Esophagus squamous epithelium (tissue), 5 donors: ENCODE measurements at regions not wholly inside any gene's neighbourhood (a gene's known extent, or its start where the extent isn't known, plus 50 kb on each side); places are given as distances from the start of the nearest gene placed in this dataset.

Source experiments
- DNase-seq: peaks from one replicate; lab custom pipeline; 2025; lab: John Stamatoyannopoulos, UW
- H3K27ac ChIP-seq, 4 donors: fragments of 200-600 bp; sonication (generic); one replicate each; pipeline ENCODE4 v1.5.1; 2016 to 2019; ENCODE audit warnings: mild to moderate bottlenecking in 1 of 4
- H3K27me3 ChIP-seq, 4 donors: fragments of 200-600 bp; sonication (generic); 1 replicate in 3 of 4; 2 replicates in 1 of 4; pipeline versions ENCODE4 v1.5.1 to v1.6.0; 2017 to 2021; ENCODE audit warnings: antibody characterized with exemption in 1 of 4
- H3K36me3 ChIP-seq, 3 donors: fragments of 200-600 bp; sonication (generic); one replicate each; pipeline ENCODE4 v1.5.1; 2016 to 2019
- H3K4me1 ChIP-seq, 3 donors: fragments of 200-600 bp; sonication (generic); one replicate each; pipeline ENCODE4 v1.5.1; 2017 to 2019
- H3K4me3 ChIP-seq, 4 donors: fragments of 200-600 bp; sonication (generic); 1 replicate in 3 of 4; 2 replicates in 1 of 4; pipeline ENCODE4 v1.5.1; 2016 to 2019; ENCODE audit warnings: mild to moderate bottlenecking in 2 of 4, moderate library complexity in 1 of 4
- H3K9me3 ChIP-seq, 3 donors: fragments of 200-600 bp; sonication (generic); one replicate each; pipeline ENCODE4 v1.5.1; 2016 to 2019
- CTCF ChIP-seq, 6 experiments: fragments of 450-650 bp in 4 of 6; fragments of 200-600 bp in 2 of 6; sonication (generic) in 2 of 6; IDR thresholded peaks; one replicate each; pipeline ENCODE4 v1.5.1; 2016 to 2019; ENCODE audit warnings: antibody characterized with exemption in 6 of 6, mild to moderate bottlenecking in 4 of 6, moderate library complexity in 4 of 6
- POLR2A ChIP-seq, 4 donors: fragments of 450-650 bp; IDR thresholded peaks; one replicate each; pipeline ENCODE4 v1.6.1; 2017; ENCODE audit warnings: antibody characterized with exemption in 4 of 4, mild to moderate bottlenecking in 4 of 4, moderate library complexity in 3 of 4
- WGBS, 2 donors: methylation state at CpG; one replicate each; pipeline ENCODE4 v1.1.5; 2018; 5-methylcytosine and 5-hydroxymethylcytosine counted together
- intact Hi-C: fragments of 100-400 bp; cut with DNase I; formaldehyde crosslinking; loops from one replicate; pipeline ENCODE4 v1.15.0; 2022
- small RNA-seq, 4 donors: library from RNA; depleted of rRNA; stranded (forward); fragments of <200 nt; gene quantifications; one replicate each; pipeline ENCODE3, GENCODE V24; 2016
- donor health status: DM: yes; HTN: yes; CAD: no.

- DNase-seq: no peak
- TF ChIP-seq POLR2A (IDR thresholded peaks at IDR 0.05) (no peak), CTCF (IDR thresholded peaks at IDR 0.05) (no peak)
Measured at GRCh38 chr2:14569294-14569693, 63.2 kb upstream of the LRATD1 start.

GRCh38 chr2:14572633-14573032 is 59.9 kb upstream of the LRATD1 start:
- Histone ChIP-seq H3K9me3 (no peaks in the 10 kb centered on the region), H3K4me3 (no peak overlapping the region), H3K27ac (no peak overlapping the region), H3K4me1 (peaks cover 0 to 6% (median 3%) of the 10 kb centered on the region in 3 donors), H3K36me3 (no peaks in the 10 kb centered on the region), H3K27me3 (no peaks in the 10 kb centered on the region)
- intact Hi-C loops: no loop called here
- 33 to 83% methylated on average over 2 of the region's 2 CpGs for WGBS, 2 donors
- TF ChIP-seq POLR2A (IDR thresholded peaks at IDR 0.05) (no peak), CTCF (IDR thresholded peaks at IDR 0.05) (no peak)
- DNase-seq: no peak

More at GRCh38 chr2:14569294-14569693, 63.2 kb upstream of the LRATD1 start:
- H3K36me3 ChIP-seq: no peaks in the 10 kb centered on the region
- H3K27me3 ChIP-seq: no peaks in the 10 kb centered on the region
- no peak overlapping the region for H3K27ac ChIP-seq
- intact Hi-C loops: no loop called here
- H3K9me3 ChIP-seq: no peaks in the 10 kb centered on the region
- WGBS, 2 donors: 30 to 35% methylated on average over 3 of the region's 3 CpGs
- peaks cover 0 to 28% (median 0%) of the 10 kb centered on the region in 3 donors for H3K4me1 ChIP-seq
- no peak overlapping the region for H3K4me3 ChIP-seq

- intact Hi-C loops: no loop called here
- 43 to 45% methylated on average over 4 of the region's 4 CpGs for WGBS, 2 donors
- H3K4me1 ChIP-seq: peaks cover 0 to 7% (median 3%) of the 10 kb centered on the region in 3 donors
- no peaks in the 10 kb centered on the region for H3K9me3 ChIP-seq
- no peaks in the 10 kb centered on the region for H3K27me3 ChIP-seq
- no peaks in the 10 kb centered on the region for H3K36me3 ChIP-seq
- no peak overlapping the region for H3K27ac ChIP-seq
- DNase-seq: no peak
- TF ChIP-seq CTCF (IDR thresholded peaks at IDR 0.05): no peak
- TF ChIP-seq POLR2A (IDR thresholded peaks at IDR 0.05): no peak
- H3K4me3 ChIP-seq: no peak overlapping the region
Measured at GRCh38 chr2:14577843-14578242, 54.7 kb upstream of the LRATD1 start.

Small RNA genes lying in the stretch of these regions (small RNA-seq; reads per million reads assigned to genes)
- gene RF00017 (0 reads per million in 4 donors), gene RNU6-1288P (0 reads per million in 4 donors)
